ENCODE measurements at regions not wholly inside any gene's neighbourhood (a gene's known extent, or its start where the extent isn't known, plus 50 kb on each side); places are given as distances from the start of the nearest gene placed in this dataset.

DNA sequence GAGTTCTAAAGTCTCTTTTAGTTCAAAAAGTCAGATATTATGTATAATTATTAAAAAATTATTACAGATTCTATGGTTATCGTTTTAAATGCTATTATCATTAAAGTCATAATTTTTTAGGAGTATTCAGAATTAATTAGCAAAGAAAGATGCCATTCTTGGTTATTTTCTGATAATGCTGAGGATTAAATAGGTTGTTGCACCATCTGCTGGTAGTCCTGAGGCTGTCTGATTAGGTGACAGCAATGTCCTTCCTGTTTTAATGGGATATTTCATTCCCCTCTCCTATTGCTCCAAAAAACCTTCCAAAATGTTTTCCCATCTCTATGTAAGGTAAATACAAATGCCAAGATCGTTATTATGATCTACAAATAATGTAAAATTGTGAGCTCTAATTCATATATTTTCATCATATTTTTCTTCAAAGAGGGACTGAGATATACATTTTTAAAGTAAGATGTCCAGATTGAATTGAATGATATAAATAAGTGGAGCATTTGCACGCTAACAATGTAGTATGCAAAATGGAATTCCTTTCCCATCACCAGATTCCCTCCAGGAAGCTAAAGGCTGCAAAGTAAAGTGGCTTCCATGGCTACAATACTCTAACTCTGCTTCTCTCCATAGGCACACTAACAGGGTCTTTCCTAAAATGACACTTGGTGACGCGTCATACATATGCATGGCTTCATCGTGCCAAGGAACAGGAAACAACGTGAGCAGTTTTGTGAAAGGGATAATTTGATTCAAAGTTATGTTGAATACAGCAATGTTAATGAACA, 58.8 kb upstream of the AKR1E2 start:
- TF ChIP-seq, protein P1, sequence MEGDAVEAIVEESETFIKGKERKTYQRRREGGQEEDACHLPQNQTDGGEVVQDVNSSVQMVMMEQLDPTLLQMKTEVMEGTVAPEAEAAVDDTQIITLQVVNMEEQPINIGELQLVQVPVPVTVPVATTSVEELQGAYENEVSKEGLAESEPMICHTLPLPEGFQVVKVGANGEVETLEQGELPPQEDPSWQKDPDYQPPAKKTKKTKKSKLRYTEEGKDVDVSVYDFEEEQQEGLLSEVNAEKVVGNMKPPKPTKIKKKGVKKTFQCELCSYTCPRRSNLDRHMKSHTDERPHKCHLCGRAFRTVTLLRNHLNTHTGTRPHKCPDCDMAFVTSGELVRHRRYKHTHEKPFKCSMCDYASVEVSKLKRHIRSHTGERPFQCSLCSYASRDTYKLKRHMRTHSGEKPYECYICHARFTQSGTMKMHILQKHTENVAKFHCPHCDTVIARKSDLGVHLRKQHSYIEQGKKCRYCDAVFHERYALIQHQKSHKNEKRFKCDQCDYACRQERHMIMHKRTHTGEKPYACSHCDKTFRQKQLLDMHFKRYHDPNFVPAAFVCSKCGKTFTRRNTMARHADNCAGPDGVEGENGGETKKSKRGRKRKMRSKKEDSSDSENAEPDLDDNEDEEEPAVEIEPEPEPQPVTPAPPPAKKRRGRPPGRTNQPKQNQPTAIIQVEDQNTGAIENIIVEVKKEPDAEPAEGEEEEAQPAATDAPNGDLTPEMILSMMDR (IDR thresholded peaks at IDR 0.05) = peak; percentile 38 to 74 (median 50)
- TF ChIP-seq POLR2A (IDR thresholded peaks at IDR 0.05) (no peak), EP300 (IDR thresholded peaks at IDR 0.05) (no peak)
